Prostate gland (tissue), 2 donors: ENCODE measurements at regions not wholly inside any gene's neighbourhood (a gene's known extent, or its start where the extent isn't known, plus 50 kb on each side); places are given as distances from the start of the nearest gene placed in this dataset.
"Not testable (repeated sequence)": the region's sequence is repeated elsewhere in the genome, so short reads cannot be mapped to it uniquely, and the experiment has no call there.

ENCODE experiments used
- DNase-seq: peaks from one replicate; pipeline ENCODE4 v3.0.0-alpha.2; 2019; ENCODE audit warnings: low spot score
- H3K27ac ChIP-seq, 2 donors: fragments of 200-600 bp; sonication (generic); 2 replicates each; pipeline ENCODE4 v1.5.1; 2017 to 2019
- H3K27me3 ChIP-seq: fragments of 200-600 bp; sonication (generic); replicated peaks from 2 replicates; pipeline ENCODE4 v1.5.1; 2019; ENCODE audit not compliant: insufficient read depth
- H3K36me3 ChIP-seq, 2 donors: fragments of 200-600 bp; sonication (generic); 1 replicate in 1 of 2; 2 replicates in 1 of 2; pipeline versions ENCODE4 v1.5.1 to v1.8.1; 2017 to 2019
- H3K4me1 ChIP-seq: fragments of 200-600 bp; sonication (generic); replicated peaks from 2 replicates; pipeline ENCODE4 v1.5.1; 2019
- H3K4me3 ChIP-seq, 2 donors: fragments of 200-600 bp; sonication (generic); 2 replicates each; pipeline ENCODE4 v1.5.1; 2017 to 2019
- H3K9me3 ChIP-seq: fragments of 200-600 bp; sonication (generic); 2 replicates; pipeline ENCODE4 v1.5.1; 2017
- CTCF ChIP-seq, 4 experiments: fragments of 200-600 bp in 2 of 4; fragments of 450-650 bp in 2 of 4; sonication (generic) in 2 of 4; IDR thresholded peaks; 1 replicate in 3 of 4; 2 replicates in 1 of 4; pipeline ENCODE4 v1.5.1; 2016 to 2019; ENCODE audit warnings: antibody characterized with exemption in 4 of 4, mild to moderate bottlenecking in 2 of 4, moderate library complexity in 2 of 4
- POLR2A ChIP-seq: fragments of 450-650 bp; IDR thresholded peaks from one replicate; pipeline ENCODE4 v1.6.1; 2016; ENCODE audit warnings: antibody characterized with exemption, mild to moderate bottlenecking
- POLR2AphosphoS5 ChIP-seq: sonication (generic); formaldehyde crosslinking; IDR thresholded peaks from one replicate; pipeline ENCODE4 v1.6.1; 2017; ENCODE audit warnings: antibody characterized with exemption
- WGBS: methylation state at CpG from one replicate; pipeline ENCODE4 v1.1.5; 2018; 5-methylcytosine and 5-hydroxymethylcytosine counted together
- intact Hi-C: fragments of 100-400 bp; cut with DNase I; formaldehyde crosslinking; loops from one replicate; pipeline ENCODE4 v1.14.2; 2022

- H3K36me3 ChIP-seq = no peaks in the 10 kb centered on the region
- no peaks in the 10 kb centered on the region for H3K9me3 ChIP-seq
- TF ChIP-seq POLR2AphosphoS5 = no peak
- no peak for TF ChIP-seq POLR2A
- TF ChIP-seq CTCF (IDR thresholded peaks at IDR 0.05) = no peak
- no peak for DNase-seq
- H3K27me3 ChIP-seq = no peaks in the 10 kb centered on the region
- intact Hi-C loops = no loop called here
- H3K4me3 ChIP-seq = no peak overlapping the region
- WGBS = 57% methylated on average over 4 of the region's 4 CpGs
- no peak overlapping the region for H3K27ac ChIP-seq
- H3K4me1 ChIP-seq = no peaks in the 10 kb centered on the region
Measured at GRCh38 chr2:118430510-118431164, 342.4 kb downstream of the INSIG2 start.

GRCh38 chr2:118425191-118425590 is 336.9 kb downstream of the INSIG2 start:
- DNase-seq = no peak
- TF ChIP-seq POLR2A (no peak), POLR2AphosphoS5 (no peak), CTCF (IDR thresholded peaks at IDR 0.05) (no peak)
- Histone ChIP-seq H3K4me3 (no peak overlapping the region), H3K27me3 (no peaks in the 10 kb centered on the region), H3K4me1 (no peaks in the 10 kb centered on the region), H3K9me3 (no peaks in the 10 kb centered on the region), H3K36me3 (no peaks in the 10 kb centered on the region), H3K27ac (no peak overlapping the region)
- intact Hi-C loops = no loop called here
- WGBS = 72% methylated on average over 5 of the region's 5 CpGs

- H3K4me3 ChIP-seq = no peak overlapping the region
- no peak for DNase-seq
- H3K27ac ChIP-seq = no peak overlapping the region
- no peaks in the 10 kb centered on the region for H3K27me3 ChIP-seq
- no peak for TF ChIP-seq CTCF (IDR thresholded peaks at IDR 0.05)
- no peak for TF ChIP-seq POLR2AphosphoS5
- TF ChIP-seq POLR2A = no peak
- no peaks in the 10 kb centered on the region for H3K9me3 ChIP-seq
- intact Hi-C loops = no loop called here
- 83% methylated on average over 4 of the region's 4 CpGs for WGBS
- H3K4me1 ChIP-seq = no peaks in the 10 kb centered on the region
- no peaks in the 10 kb centered on the region for H3K36me3 ChIP-seq
Measured at GRCh38 chr2:118423776-118424175, 335.5 kb downstream of the INSIG2 start.

GRCh38 chr2:118421648-118422047 is 333.4 kb downstream of the INSIG2 start:
- no peaks in the 10 kb centered on the region for H3K27me3 ChIP-seq
- intact Hi-C loops = no loop called here
- H3K9me3 ChIP-seq = no peaks in the 10 kb centered on the region
- H3K36me3 ChIP-seq = no peaks in the 10 kb centered on the region
- WGBS = 61% methylated on average over 3 of the region's 3 CpGs
- H3K27ac ChIP-seq = no peak overlapping the region
- no peak overlapping the region for H3K4me3 ChIP-seq
- no peak for TF ChIP-seq POLR2A
- TF ChIP-seq POLR2AphosphoS5 = no peak
- no peak for TF ChIP-seq CTCF (IDR thresholded peaks at IDR 0.05)
- no peak for DNase-seq
- no peaks in the 10 kb centered on the region for H3K4me1 ChIP-seq

- intact Hi-C loops = no loop called here
- TF ChIP-seq POLR2AphosphoS5 (no peak), CTCF (IDR thresholded peaks at IDR 0.05) (no peak)
- DNase-seq = no peak
- WGBS = 77% methylated on average over 3 of the region's 3 CpGs
- Histone ChIP-seq H3K27ac (no peak overlapping the region), H3K36me3 (no peaks in the 10 kb centered on the region), H3K4me1 (no peaks in the 10 kb centered on the region), H3K9me3 (no peaks in the 10 kb centered on the region), H3K4me3 (no peak overlapping the region), H3K27me3 (no peaks in the 10 kb centered on the region)
Measured at GRCh38 chr2:118417406-118418120, 329.3 kb downstream of the INSIG2 start.

- H3K4me1 ChIP-seq, H3K27ac ChIP-seq, H3K36me3 ChIP-seq, H3K9me3 ChIP-seq, H3K27me3 ChIP-seq, DNase-seq, H3K4me3 ChIP-seq, intact Hi-C loops: not testable (repeated sequence)
- 96% methylated on average over 1 of the region's 1 CpG for WGBS
Measured at GRCh38 chr2:118415186-118415585, 326.9 kb downstream of the INSIG2 start.
